Smooth muscle cell (in vitro differentiated cells): ENCODE measurements at regions not wholly inside any gene's neighbourhood (a gene's known extent, or its start where the extent isn't known, plus 50 kb on each side); places are given as distances from the start of the nearest gene placed in this dataset.

Experiments used
- DNase-seq: peaks from one replicate; lab custom pipeline; 2025; ENCODE audit not compliant: unreplicated experiment; lab: John Stamatoyannopoulos, UW
- H2AFZ ChIP-seq: fragments of 200-600 bp; sonication (generic); 2 replicates; pipeline ENCODE4 v1.6.0; 2016; ENCODE audit warnings: antibody characterized with exemption, low read depth, mild to moderate bottlenecking
- H3F3A ChIP-seq: fragments of 200-600 bp; sonication (generic); 2 replicates; pipeline ENCODE4 v1.6.0; 2017; ENCODE audit warnings: antibody characterized with exemption, low read depth
- H3K27ac ChIP-seq: fragments of 200-600 bp; sonication (generic); 2 replicates; pipeline ENCODE4 v1.5.1; 2016; ENCODE audit warnings: low read depth, mild to moderate bottlenecking
- H3K27me3 ChIP-seq: fragments of 200-600 bp; sonication (generic); 2 replicates; pipeline ENCODE4 v1.6.1; 2016; ENCODE audit warnings: low read depth, mild to moderate bottlenecking
- H3K36me3 ChIP-seq: fragments of 200-600 bp; sonication (generic); 2 replicates; pipeline ENCODE4 v1.5.1; 2016; ENCODE audit warnings: low read depth
- H3K4me1 ChIP-seq: fragments of 200-600 bp; sonication (generic); 2 replicates; pipeline ENCODE4 v1.5.1; 2016; ENCODE audit warnings: low read depth
- H3K4me2 ChIP-seq: fragments of 200-600 bp; sonication (generic); 2 replicates; pipeline ENCODE4 v1.6.0; 2016; ENCODE audit warnings: mild to moderate bottlenecking
- H3K4me3 ChIP-seq: fragments of 200-600 bp; sonication (generic); 2 replicates; pipeline ENCODE4 v1.5.1; 2016; ENCODE audit warnings: mild to moderate bottlenecking
- H3K79me2 ChIP-seq: fragments of 200-600 bp; sonication (generic); 2 replicates; pipeline ENCODE4 v1.6.0; 2016; ENCODE audit warnings: low read depth, mild to moderate bottlenecking
- H3K9ac ChIP-seq: fragments of 200-600 bp; sonication (generic); 2 replicates; pipeline ENCODE4 v1.6.0; 2016; ENCODE audit warnings: low read depth
- H3K9me3 ChIP-seq: fragments of 200-600 bp; sonication (generic); replicated peaks from 2 replicates; pipeline ENCODE4 v1.5.1; 2016; ENCODE audit warnings: low read depth
- H4K20me1 ChIP-seq: fragments of 200-600 bp; sonication (generic); 2 replicates; pipeline ENCODE4 v1.6.0; 2016; ENCODE audit warnings: low read depth
- WGBS: methylation state at CpG from one replicate; pipeline ENCODE4 v1.1.7; 2016; ENCODE audit warnings: low lambda C conversion rate; 5-methylcytosine and 5-hydroxymethylcytosine counted together
- TF ChIP-seq, protein P1 (sequence below): fragments of 200-600 bp; sonication (generic); IDR thresholded peaks from 2 replicates; pipeline ENCODE4 v1.5.1; 2017; ENCODE audit warnings: borderline replicate concordance, mild to moderate bottlenecking, antibody characterized with exemption; ENCODE audit not compliant: insufficient read depth, poor library complexity, severe bottlenecking

DNA sequence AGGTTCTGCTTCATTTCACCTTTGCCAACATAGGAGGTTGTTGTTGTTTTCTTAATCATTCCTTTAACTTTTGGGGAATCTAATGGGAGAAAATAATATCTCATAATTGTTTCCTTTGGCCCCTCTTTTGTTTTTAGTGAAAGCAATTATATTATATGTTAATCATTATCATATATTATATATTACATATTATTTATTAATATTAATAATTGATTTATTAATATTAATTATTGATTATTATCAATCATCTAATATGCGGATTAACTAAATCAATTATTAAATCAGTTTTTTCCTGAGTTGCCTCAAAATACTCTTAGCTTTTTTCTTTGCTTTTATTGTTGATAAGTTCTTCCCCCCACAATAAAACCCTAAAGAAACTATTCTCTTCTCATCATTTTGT, 443.8 kb downstream of the GATA3 start:
- H3K27ac ChIP-seq, result no peak overlapping the region
- TF ChIP-seq, protein P1, sequence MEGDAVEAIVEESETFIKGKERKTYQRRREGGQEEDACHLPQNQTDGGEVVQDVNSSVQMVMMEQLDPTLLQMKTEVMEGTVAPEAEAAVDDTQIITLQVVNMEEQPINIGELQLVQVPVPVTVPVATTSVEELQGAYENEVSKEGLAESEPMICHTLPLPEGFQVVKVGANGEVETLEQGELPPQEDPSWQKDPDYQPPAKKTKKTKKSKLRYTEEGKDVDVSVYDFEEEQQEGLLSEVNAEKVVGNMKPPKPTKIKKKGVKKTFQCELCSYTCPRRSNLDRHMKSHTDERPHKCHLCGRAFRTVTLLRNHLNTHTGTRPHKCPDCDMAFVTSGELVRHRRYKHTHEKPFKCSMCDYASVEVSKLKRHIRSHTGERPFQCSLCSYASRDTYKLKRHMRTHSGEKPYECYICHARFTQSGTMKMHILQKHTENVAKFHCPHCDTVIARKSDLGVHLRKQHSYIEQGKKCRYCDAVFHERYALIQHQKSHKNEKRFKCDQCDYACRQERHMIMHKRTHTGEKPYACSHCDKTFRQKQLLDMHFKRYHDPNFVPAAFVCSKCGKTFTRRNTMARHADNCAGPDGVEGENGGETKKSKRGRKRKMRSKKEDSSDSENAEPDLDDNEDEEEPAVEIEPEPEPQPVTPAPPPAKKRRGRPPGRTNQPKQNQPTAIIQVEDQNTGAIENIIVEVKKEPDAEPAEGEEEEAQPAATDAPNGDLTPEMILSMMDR, result no peak

DNA sequence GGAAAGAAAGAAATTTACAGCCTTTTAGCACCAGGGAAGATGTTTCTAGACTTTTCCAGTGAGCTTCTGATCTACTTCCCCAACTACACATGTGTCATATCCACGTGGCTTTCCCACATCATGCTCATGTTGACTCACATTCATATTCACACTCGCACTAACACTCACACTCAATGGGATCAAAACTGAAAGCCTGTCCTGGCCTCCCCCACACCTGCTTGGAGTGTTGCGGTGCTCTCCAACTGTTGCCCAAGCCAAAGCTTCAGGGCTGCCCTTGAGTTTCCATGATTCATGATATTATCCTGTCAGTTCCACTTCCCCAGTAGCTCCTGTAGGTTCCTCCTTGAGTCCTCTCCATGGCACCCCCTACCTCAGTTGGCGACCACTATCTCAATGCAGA, 444.4 kb downstream of the GATA3 start:
- Histone ChIP-seq H3K4me1 (peaks cover 10% of the 10 kb centered on the region), H3K9ac (no peak overlapping the region), H4K20me1 (no peaks in the 10 kb centered on the region), H3F3A (no peaks in the 10 kb centered on the region), H3K27me3 (no peaks in the 10 kb centered on the region), H3K9me3 (no peaks in the 10 kb centered on the region), H3K79me2 (no peaks in the 10 kb centered on the region), H3K27ac (no peak overlapping the region), H2AFZ (no peak overlapping the region), H3K36me3 (no peaks in the 10 kb centered on the region), H3K4me2 (no peak overlapping the region), H3K4me3 (no peak overlapping the region)
- DNase-seq, result no peak
- TF ChIP-seq, protein P1, result no peak
- WGBS, result 64% methylated on average over 4 of the region's 4 CpGs

More for the DNA sequence above, 443.8 kb downstream of the GATA3 start:
- no peak for DNase-seq
- H3K27me3 ChIP-seq, result no peaks in the 10 kb centered on the region
- no peaks in the 10 kb centered on the region for H3K9me3 ChIP-seq
- H3K9ac ChIP-seq, result no peak overlapping the region
- no peak overlapping the region for H2AFZ ChIP-seq
- H3K4me2 ChIP-seq, result no peak overlapping the region
- H3F3A ChIP-seq, result no peaks in the 10 kb centered on the region
- H3K36me3 ChIP-seq, result no peaks in the 10 kb centered on the region
- H3K4me3 ChIP-seq, result no peak overlapping the region
- H3K4me1 ChIP-seq, result peaks cover 10% of the 10 kb centered on the region
- 88% methylated on average over 1 of the region's 1 CpG for WGBS
- H3K79me2 ChIP-seq, result no peaks in the 10 kb centered on the region
- no peaks in the 10 kb centered on the region for H4K20me1 ChIP-seq

DNA sequence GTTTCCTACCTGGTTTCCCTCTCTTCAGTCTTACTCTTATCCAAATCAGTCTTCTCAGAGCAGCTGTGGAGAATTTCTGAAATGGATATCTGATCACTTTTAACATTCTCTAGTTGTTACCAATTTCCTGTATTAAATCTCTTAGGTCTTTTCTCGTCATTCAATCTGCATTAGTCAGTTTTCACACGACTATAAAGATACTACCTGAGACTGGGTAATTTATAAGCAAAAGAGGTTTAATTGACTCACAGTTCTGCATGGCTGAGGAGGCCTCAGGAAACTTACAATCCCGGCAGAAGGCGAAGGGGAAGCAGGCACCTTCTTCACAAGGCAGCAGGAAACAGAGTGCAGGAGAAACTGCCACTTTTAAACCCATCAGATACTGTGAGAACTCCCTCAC, 444.8 kb downstream of the GATA3 start:
- Histone ChIP-seq H3K4me3 (no peak overlapping the region), H2AFZ (no peak overlapping the region), H3K79me2 (no peaks in the 10 kb centered on the region), H3K27ac (no peak overlapping the region), H3K4me2 (no peak overlapping the region), H4K20me1 (no peaks in the 10 kb centered on the region), H3K36me3 (no peaks in the 10 kb centered on the region), H3K27me3 (peaks cover under 1% of the 10 kb centered on the region), H3K9me3 (no peaks in the 10 kb centered on the region), H3K9ac (no peak overlapping the region), H3F3A (no peaks in the 10 kb centered on the region), H3K4me1 (peaks cover 10% of the 10 kb centered on the region)
- DNase-seq, result no peak
- TF ChIP-seq, protein P1, result no peak
- WGBS, result 69% methylated on average over 4 of the region's 4 CpGs

DNA sequence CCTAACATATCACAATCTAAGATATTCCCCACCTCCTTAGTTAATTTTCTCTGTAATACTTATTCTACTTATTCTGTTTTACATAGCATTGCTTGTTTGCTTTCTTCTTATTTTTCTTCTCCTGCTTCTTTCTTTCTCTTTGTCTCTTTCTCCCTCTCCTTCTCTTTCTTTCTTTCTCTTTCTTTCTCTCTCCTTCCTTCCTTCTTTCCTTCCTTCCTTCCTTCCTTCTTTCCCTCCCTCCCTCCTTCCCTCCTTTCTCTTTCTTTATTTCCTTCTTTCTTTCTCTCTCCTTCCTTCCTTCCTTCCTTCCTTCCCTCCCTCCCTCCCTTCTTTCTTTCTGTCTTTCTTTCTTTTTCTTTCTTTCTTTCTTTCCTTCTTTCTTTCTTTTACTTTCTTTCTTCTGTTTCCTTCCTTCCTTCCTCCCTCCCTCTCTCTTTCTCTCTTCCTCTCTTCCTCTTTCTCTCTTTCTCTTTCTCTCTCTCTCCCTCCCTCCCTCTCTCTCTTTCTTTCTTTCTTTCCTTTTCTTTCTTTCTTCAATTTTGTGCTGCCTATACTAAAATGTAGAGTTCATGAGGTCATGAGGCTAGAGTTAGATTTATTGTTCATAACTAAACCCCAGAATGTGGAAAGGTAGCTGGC, 445.4 kb downstream of the GATA3 start:
- no peaks in the 10 kb centered on the region for H4K20me1 ChIP-seq
- H3K4me3 ChIP-seq, result no peak overlapping the region
- H3K27me3 ChIP-seq, result peaks cover 5% of the 10 kb centered on the region
- TF ChIP-seq, protein P1, result no peak
- H3K9ac ChIP-seq, result no peak overlapping the region
- H3K27ac ChIP-seq, result no peak overlapping the region
- DNase-seq, result no peak
- no peak overlapping the region for H2AFZ ChIP-seq
- H3K4me1 ChIP-seq, result peaks cover 10% of the 10 kb centered on the region
- H3K79me2 ChIP-seq, result no peaks in the 10 kb centered on the region
- H3K36me3 ChIP-seq, result no peaks in the 10 kb centered on the region
- no peaks in the 10 kb centered on the region for H3K9me3 ChIP-seq
- no peaks in the 10 kb centered on the region for H3F3A ChIP-seq
- H3K4me2 ChIP-seq, result no peak overlapping the region
